DMS79 treated with DMSO at 0.1 percent for 48 hours (cell line): ENCODE measurements at regions not wholly inside any gene's neighbourhood (a gene's known extent, or its start where the extent isn't known, plus 50 kb on each side); places are given as distances from the start of the nearest gene placed in this dataset.

Source experiments
- DNase-seq: peaks from one replicate; lab custom pipeline; 2025; lab: John Stamatoyannopoulos, UW

- DNase-seq: no peak
These were observed 258.4 kb downstream of the BCL11A start for GRCh38 chr2:60294901-60295635.

- DNase-seq: no peak
These were observed 261.2 kb downstream of the BCL11A start for GRCh38 chr2:60292242-60292641.

GRCh38 chr2:60290509-60290908, 262.9 kb downstream of the BCL11A start:
- DNase-seq: no peak

- DNase-seq: no peak
These were observed 267.7 kb downstream of the BCL11A start for GRCh38 chr2:60285626-60286316.

GRCh38 chr2:60283626-60284025, 269.8 kb downstream of the BCL11A start:
- no peak for DNase-seq

- no peak for DNase-seq
These were observed 270.6 kb downstream of the BCL11A start for GRCh38 chr2:60282886-60283285.

GRCh38 chr2:60281730-60282129, 271.7 kb downstream of the BCL11A start:
- no peak for DNase-seq

- DNase-seq: no peak
These were observed 273.2 kb downstream of the BCL11A start for GRCh38 chr2:60280238-60280637.

- DNase-seq: no peak
These were observed 274.5 kb downstream of the BCL11A start for GRCh38 chr2:60278906-60279305.

- no peak for DNase-seq
These were observed 277.5 kb downstream of the BCL11A start for GRCh38 chr2:60275958-60276357.

- DNase-seq: no peak
These were observed 279.6 kb downstream of the BCL11A start for GRCh38 chr2:60273836-60274235.

GRCh38 chr2:60271713-60272112, 281.7 kb downstream of the BCL11A start:
- no peak for DNase-seq

- DNase-seq: no peak
These were observed 282.3 kb downstream of the BCL11A start for GRCh38 chr2:60271131-60271530.

- DNase-seq: no peak
These were observed 284.8 kb downstream of the BCL11A start for GRCh38 chr2:60268661-60269060.

GRCh38 chr2:60268032-60268431, 285.4 kb downstream of the BCL11A start:
- no peak for DNase-seq

GRCh38 chr2:60267122-60267521, 286.3 kb downstream of the BCL11A start:
- no peak for DNase-seq

GRCh38 chr2:60262178-60262577, 291.3 kb downstream of the BCL11A start:
- peak; percentile 81 for DNase-seq

- DNase-seq: no peak
These were observed 292.7 kb downstream of the BCL11A start for GRCh38 chr2:60260639-60261296.

GRCh38 chr2:60259781-60260180, 293.7 kb downstream of the BCL11A start:
- DNase-seq: no peak

- no peak for DNase-seq
These were observed 300.8 kb downstream of the BCL11A start for GRCh38 chr2:60252581-60253150.

- no peak for DNase-seq
These were observed 302.2 kb downstream of the BCL11A start for GRCh38 chr2:60251247-60251646.

GRCh38 chr2:60249879-60250278, 303.6 kb downstream of the BCL11A start:
- no peak for DNase-seq

GRCh38 chr2:60247471-60247870, 306.0 kb downstream of the BCL11A start:
- DNase-seq: no peak
